ENCODE measurements at regions not wholly inside any gene's neighbourhood (a gene's known extent, or its start where the extent isn't known, plus 50 kb on each side); places are given as distances from the start of the nearest gene placed in this dataset.
A peak's percentile ranks its signal among the peaks of the same experiment; 100 is the strongest.

GRCh38 chr3:22977042-22977441 is 226.1 kb upstream of the UBE2E2 start:
- Mint-ChIP-seq H3K9me3 (no peaks in the 10 kb centered on the region), H3K4me1 (peaks cover 5 to 11% of the 10 kb centered on the region in 2 experiments), H3K4me3 (no peak overlapping the region), H3K36me3 (ENCODE audit: insufficient read depth in 1 of 3, low read depth in 3 of 3) (no peaks in the 10 kb centered on the region), H3K27me3 (ENCODE audit: low read depth) (no peaks in the 10 kb centered on the region; the same call in 1 of the 2 replicates), H3K27ac (peak overlapping the region in 1 of 3 experiments; percentile 85; a peak in 1 of 7 replicates)
- H2BK20ac ChIP-seq (ENCODE audit: low read depth, low read length, poor library complexity, severe bottlenecking), result no peak overlapping the region
- H3K27ac ChIP-seq (ENCODE audit: insufficient read length, low read depth, low read length), result no peak overlapping the region
- TF ChIP-seq, protein P1, sequence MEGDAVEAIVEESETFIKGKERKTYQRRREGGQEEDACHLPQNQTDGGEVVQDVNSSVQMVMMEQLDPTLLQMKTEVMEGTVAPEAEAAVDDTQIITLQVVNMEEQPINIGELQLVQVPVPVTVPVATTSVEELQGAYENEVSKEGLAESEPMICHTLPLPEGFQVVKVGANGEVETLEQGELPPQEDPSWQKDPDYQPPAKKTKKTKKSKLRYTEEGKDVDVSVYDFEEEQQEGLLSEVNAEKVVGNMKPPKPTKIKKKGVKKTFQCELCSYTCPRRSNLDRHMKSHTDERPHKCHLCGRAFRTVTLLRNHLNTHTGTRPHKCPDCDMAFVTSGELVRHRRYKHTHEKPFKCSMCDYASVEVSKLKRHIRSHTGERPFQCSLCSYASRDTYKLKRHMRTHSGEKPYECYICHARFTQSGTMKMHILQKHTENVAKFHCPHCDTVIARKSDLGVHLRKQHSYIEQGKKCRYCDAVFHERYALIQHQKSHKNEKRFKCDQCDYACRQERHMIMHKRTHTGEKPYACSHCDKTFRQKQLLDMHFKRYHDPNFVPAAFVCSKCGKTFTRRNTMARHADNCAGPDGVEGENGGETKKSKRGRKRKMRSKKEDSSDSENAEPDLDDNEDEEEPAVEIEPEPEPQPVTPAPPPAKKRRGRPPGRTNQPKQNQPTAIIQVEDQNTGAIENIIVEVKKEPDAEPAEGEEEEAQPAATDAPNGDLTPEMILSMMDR (conservative IDR thresholded peaks at IDR 0.05), result no peak
- no peaks in the 10 kb centered on the region for H3K23me2 ChIP-seq (ENCODE audit: insufficient read length, low read depth, low read length, poor library complexity, severe bottlenecking)
- no peak overlapping the region for H2BK5ac ChIP-seq (ENCODE audit: insufficient read length, low read length)
- no peaks in the 10 kb centered on the region for H3K79me1 ChIP-seq (ENCODE audit: insufficient read depth, low read depth, low read length, poor library complexity, severe bottlenecking)
- H3K56ac ChIP-seq (ENCODE audit: insufficient read length, low read depth, low read length), result no peak overlapping the region
- H2BK15ac ChIP-seq (ENCODE audit: low read depth, low read length), result no peak overlapping the region
- H2BK12ac ChIP-seq (ENCODE audit: insufficient read length, low read depth, low read length), result no peak overlapping the region
- no peak overlapping the region for H4K91ac ChIP-seq (ENCODE audit: insufficient read length, low read depth, low read length)
- no peak overlapping the region for H2AFZ ChIP-seq (ENCODE audit: low read length)
- no peak overlapping the region for H2AK5ac ChIP-seq (ENCODE audit: insufficient read length, low read length)
- no peak overlapping the region for H2BK120ac ChIP-seq (ENCODE audit: low read depth, low read length, poor library complexity, severe bottlenecking)
- H3K27me3 ChIP-seq (ENCODE audit: insufficient read depth, low read length), result no peaks in the 10 kb centered on the region
- H3K23ac ChIP-seq (ENCODE audit: insufficient read length, low read depth, low read length), result no peak overlapping the region
- H3K9ac ChIP-seq (ENCODE audit: extremely low read depth, insufficient read length, low read length), result no peak overlapping the region
- no peak for DNase-seq
- H3K4me2 ChIP-seq (ENCODE audit: insufficient read depth, insufficient read length, low read length), result no peak overlapping the region
- no peaks in the 10 kb centered on the region for H3K79me2 ChIP-seq (ENCODE audit: insufficient read depth, low read length)
- no peak overlapping the region for H3K14ac ChIP-seq (ENCODE audit: insufficient read depth, low read length)
- H4K5ac ChIP-seq (ENCODE audit: insufficient read length, low read depth, low read length), result no peak overlapping the region
- H3T11ph ChIP-seq (ENCODE audit: low read length), result no peak overlapping the region
- no peak overlapping the region for H4K8ac ChIP-seq (replicated peaks; ENCODE audit: insufficient read length, low read depth, low read length)
- H3K9me3 ChIP-seq (ENCODE audit: control insufficient read depth, low read depth, low read length), result no peaks in the 10 kb centered on the region
- no peaks in the 10 kb centered on the region for H4K20me1 ChIP-seq (ENCODE audit: control insufficient read depth, insufficient read depth, insufficient read length)
- no peaks in the 10 kb centered on the region for H3K4me1 ChIP-seq (ENCODE audit: insufficient read depth, low read length)
- H3K18ac ChIP-seq (ENCODE audit: insufficient read length, low read depth, low read length), result no peak overlapping the region
- WGBS (ENCODE audit: extremely low coverage, insufficient read length, low lambda C conversion rate), result no CpG with 5 or more reads among the region's 2 CpGs
- no peak overlapping the region for H3K4ac ChIP-seq (ENCODE audit: low read depth, low read length)
